Peyer's patch (tissue), 4 donors: ENCODE measurements at regions not wholly inside any gene's neighbourhood (a gene's known extent, or its start where the extent isn't known, plus 50 kb on each side); places are given as distances from the start of the nearest gene placed in this dataset.

ENCODE experiments used
- CTCF ChIP-seq, 6 experiments: fragments of 450-650 bp in 4 of 6; fragments of 200-600 bp in 2 of 6; sonication (generic) in 1 of 6; IDR thresholded peaks; one replicate each; pipeline ENCODE4 v1.5.1; 2017 to 2019; ENCODE audit warnings: antibody characterized with exemption in 6 of 6, mild to moderate bottlenecking in 3 of 6, moderate library complexity in 1 of 6
- POLR2A ChIP-seq, 2 donors: fragments of 450-650 bp; IDR thresholded peaks; one replicate each; pipeline ENCODE4 v1.5.1; 2017; ENCODE audit warnings: antibody characterized with exemption in 2 of 2, mild to moderate bottlenecking in 2 of 2, moderate library complexity in 2 of 2

DNA sequence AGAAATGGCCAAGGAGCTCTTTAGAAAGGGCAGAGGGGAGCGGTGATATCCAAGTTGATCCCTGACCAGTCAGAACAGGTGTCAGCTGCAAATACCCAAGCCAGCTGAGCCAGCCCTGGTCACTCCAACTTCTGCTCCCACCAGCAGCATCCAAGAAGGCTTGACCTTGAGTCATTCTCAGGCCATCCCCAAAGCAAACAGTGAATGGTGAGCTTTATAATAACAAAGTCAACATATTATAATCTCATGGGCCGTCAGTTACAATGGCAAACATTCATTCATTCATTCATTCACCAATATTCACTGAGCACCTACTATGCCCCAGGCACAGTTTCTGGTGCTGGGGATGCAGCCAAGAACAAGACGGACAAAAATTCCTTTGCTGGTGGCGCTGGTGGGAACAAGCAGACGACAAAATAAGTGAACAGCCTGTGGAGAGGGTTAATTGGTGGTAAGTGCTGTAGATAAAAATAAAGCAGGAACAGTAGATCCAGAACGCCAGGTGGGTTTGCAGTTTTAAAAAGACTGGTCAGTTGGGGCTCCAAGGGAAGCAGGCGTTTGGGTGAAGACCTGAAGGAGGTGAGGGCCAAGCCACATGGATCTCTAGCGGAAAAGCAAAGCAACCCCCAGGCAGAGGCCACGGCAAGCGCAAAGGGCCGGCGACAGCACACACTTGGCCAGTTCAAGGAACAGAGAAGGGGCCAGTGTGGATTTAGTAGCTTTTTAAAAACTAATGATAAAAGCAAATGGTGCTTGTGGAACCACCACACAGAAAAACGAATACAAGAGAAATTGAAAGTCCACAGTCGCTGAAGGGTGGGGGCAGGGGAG is 131.8 kb upstream of the PTPN1 start:
- TF ChIP-seq POLR2A (IDR thresholded peaks at IDR 0.05) = no peak
- no peak for TF ChIP-seq CTCF (IDR thresholded peaks at IDR 0.05)
